ENCODE measurements at regions not wholly inside any gene's neighbourhood (a gene's known extent, or its start where the extent isn't known, plus 50 kb on each side); places are given as distances from the start of the nearest gene placed in this dataset.
"Not testable (repeated sequence)": the region's sequence is repeated elsewhere in the genome, so short reads cannot be mapped to it uniquely, and the experiment has no call there.

- no peaks in the 10 kb centered on the region for H4K20me1 ChIP-seq (ENCODE audit: insufficient read depth, low read length)
- H3K36me3 ChIP-seq (ENCODE audit: insufficient read depth, low read length), result no peaks in the 10 kb centered on the region
- no peak overlapping the region for H3K4me2 ChIP-seq (ENCODE audit: insufficient read depth, low read length)
- H2AFZ ChIP-seq (ENCODE audit: low read length), result no peak overlapping the region
- H3K4me1 ChIP-seq (ENCODE audit: insufficient read depth, low read length), result no peaks in the 10 kb centered on the region
- peak; percentile 44 for DNase-seq (ENCODE audit: insufficient read length, low spot score, missing footprints)
- no peaks in the 10 kb centered on the region for H3K9me3 ChIP-seq (ENCODE audit: low read depth, low read length)
- H3K4me3 ChIP-seq (ENCODE audit: insufficient read depth, low read length), result no peak overlapping the region
- H3K27ac ChIP-seq (ENCODE audit: low read depth, low read length), result no peak overlapping the region
- H3K27me3 ChIP-seq (ENCODE audit: insufficient read depth, low read length), result no peaks in the 10 kb centered on the region
- no peaks in the 10 kb centered on the region for H3K79me2 ChIP-seq (ENCODE audit: insufficient read depth, low read length)
- TF ChIP-seq, protein P1, sequence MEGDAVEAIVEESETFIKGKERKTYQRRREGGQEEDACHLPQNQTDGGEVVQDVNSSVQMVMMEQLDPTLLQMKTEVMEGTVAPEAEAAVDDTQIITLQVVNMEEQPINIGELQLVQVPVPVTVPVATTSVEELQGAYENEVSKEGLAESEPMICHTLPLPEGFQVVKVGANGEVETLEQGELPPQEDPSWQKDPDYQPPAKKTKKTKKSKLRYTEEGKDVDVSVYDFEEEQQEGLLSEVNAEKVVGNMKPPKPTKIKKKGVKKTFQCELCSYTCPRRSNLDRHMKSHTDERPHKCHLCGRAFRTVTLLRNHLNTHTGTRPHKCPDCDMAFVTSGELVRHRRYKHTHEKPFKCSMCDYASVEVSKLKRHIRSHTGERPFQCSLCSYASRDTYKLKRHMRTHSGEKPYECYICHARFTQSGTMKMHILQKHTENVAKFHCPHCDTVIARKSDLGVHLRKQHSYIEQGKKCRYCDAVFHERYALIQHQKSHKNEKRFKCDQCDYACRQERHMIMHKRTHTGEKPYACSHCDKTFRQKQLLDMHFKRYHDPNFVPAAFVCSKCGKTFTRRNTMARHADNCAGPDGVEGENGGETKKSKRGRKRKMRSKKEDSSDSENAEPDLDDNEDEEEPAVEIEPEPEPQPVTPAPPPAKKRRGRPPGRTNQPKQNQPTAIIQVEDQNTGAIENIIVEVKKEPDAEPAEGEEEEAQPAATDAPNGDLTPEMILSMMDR (IDR thresholded peaks at IDR 0.05; ENCODE audit: extremely low read depth, low read depth, low read length), result no peak
Measured at GRCh38 chr12:131573631-131574394, 137.1 kb upstream of the SFSWAP start.

DNA sequence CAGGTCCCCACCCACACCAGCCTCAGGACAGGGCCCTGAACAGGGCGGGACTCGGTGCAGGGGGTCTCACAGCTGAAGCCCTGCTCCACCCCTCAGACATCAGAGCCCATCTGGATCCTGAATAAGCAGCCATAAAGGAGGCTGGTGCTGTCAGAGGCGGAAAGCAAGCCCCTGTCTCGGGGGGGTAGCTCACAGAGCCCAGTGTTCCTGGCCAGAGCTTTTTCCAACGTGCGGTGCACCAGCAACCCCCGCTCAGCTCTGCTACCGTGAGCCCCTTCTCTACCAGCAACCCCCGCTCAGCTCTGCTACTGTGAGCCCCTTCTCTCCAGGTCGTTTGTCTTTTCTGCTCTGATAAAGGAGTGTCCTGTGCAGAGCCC, 136.5 kb upstream of the SFSWAP start:
- Histone ChIP-seq H2AFZ (ENCODE audit: low read length) (no peak overlapping the region), H3K4me1 (ENCODE audit: insufficient read depth, low read length) (no peaks in the 10 kb centered on the region), H3K79me2 (ENCODE audit: insufficient read depth, low read length) (no peaks in the 10 kb centered on the region), H3K27me3 (ENCODE audit: insufficient read depth, low read length) (no peaks in the 10 kb centered on the region), H3K4me3 (ENCODE audit: insufficient read depth, low read length) (no peak overlapping the region), H3K9me3 (ENCODE audit: low read depth, low read length) (no peaks in the 10 kb centered on the region), H3K36me3 (ENCODE audit: insufficient read depth, low read length) (no peaks in the 10 kb centered on the region), H4K20me1 (ENCODE audit: insufficient read depth, low read length) (no peaks in the 10 kb centered on the region), H3K4me2 (ENCODE audit: insufficient read depth, low read length) (no peak overlapping the region), H3K27ac (ENCODE audit: low read depth, low read length) (no peak overlapping the region)
- peak; percentile 15 for DNase-seq (ENCODE audit: insufficient read length, low spot score, missing footprints)
- TF ChIP-seq, protein P1 (IDR thresholded peaks at IDR 0.05; ENCODE audit: extremely low read depth, low read depth, low read length), result no peak

DNA sequence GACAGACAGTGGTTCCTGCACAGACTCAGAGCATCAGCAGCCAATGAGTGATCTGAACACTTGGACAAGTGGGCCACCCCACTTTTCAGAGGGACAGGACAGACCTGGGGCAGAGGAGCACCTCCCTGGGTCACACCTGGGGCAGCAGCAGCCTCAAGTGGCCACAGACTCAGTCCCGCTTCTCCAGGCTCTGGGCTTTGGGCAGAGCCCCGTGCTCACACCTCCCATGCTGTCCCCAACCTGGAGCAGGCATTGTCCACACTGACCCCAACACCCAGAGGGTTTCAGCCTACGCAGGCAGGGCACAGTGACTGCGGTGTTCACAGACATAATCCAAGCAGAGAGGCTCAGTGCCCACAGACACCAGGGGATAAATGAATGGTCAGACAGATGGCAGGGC, 135.5 kb upstream of the SFSWAP start:
- Histone ChIP-seq H2AFZ (ENCODE audit: low read length) (no peak overlapping the region), H4K20me1 (ENCODE audit: insufficient read depth, low read length) (no peaks in the 10 kb centered on the region), H3K27me3 (ENCODE audit: insufficient read depth, low read length) (no peaks in the 10 kb centered on the region), H3K79me2 (ENCODE audit: insufficient read depth, low read length) (no peaks in the 10 kb centered on the region), H3K9me3 (ENCODE audit: low read depth, low read length) (no peaks in the 10 kb centered on the region), H3K4me2 (ENCODE audit: insufficient read depth, low read length) (no peak overlapping the region), H3K4me1 (ENCODE audit: insufficient read depth, low read length) (no peaks in the 10 kb centered on the region), H3K27ac (ENCODE audit: low read depth, low read length) (no peak overlapping the region), H3K36me3 (ENCODE audit: insufficient read depth, low read length) (no peaks in the 10 kb centered on the region), H3K4me3 (ENCODE audit: insufficient read depth, low read length) (no peak overlapping the region)
- TF ChIP-seq, protein P1 (IDR thresholded peaks at IDR 0.05; ENCODE audit: extremely low read depth, low read depth, low read length), result no peak
- DNase-seq (ENCODE audit: insufficient read length, low spot score, missing footprints), result peak; percentile 57

- H3K27me3 ChIP-seq (ENCODE audit: insufficient read depth, low read length); DNase-seq (ENCODE audit: insufficient read length, low spot score, missing footprints); H3K4me2 ChIP-seq (ENCODE audit: insufficient read depth, low read length); H3K9me3 ChIP-seq (ENCODE audit: low read depth, low read length); H2AFZ ChIP-seq (ENCODE audit: low read length); H3K36me3 ChIP-seq (ENCODE audit: insufficient read depth, low read length); H3K79me2 ChIP-seq (ENCODE audit: insufficient read depth, low read length); H3K27ac ChIP-seq (ENCODE audit: low read depth, low read length); H3K4me1 ChIP-seq (ENCODE audit: insufficient read depth, low read length); H3K4me3 ChIP-seq (ENCODE audit: insufficient read depth, low read length); H4K20me1 ChIP-seq (ENCODE audit: insufficient read depth, low read length): not testable (repeated sequence)
Measured at GRCh38 chr12:131576734-131577133, 134.2 kb upstream of the SFSWAP start.

All from osteoblast (primary cell).